IPS DF 19.7 (cell line): ENCODE measurements at regions not wholly inside any gene's neighbourhood (a gene's known extent, or its start where the extent isn't known, plus 50 kb on each side); places are given as distances from the start of the nearest gene placed in this dataset.

Experiments used
- DNase-seq: peaks from one replicate; pipeline ENCODE4 v3.0.0-alpha.2; 2013; ENCODE audit warnings: low read depth, low spot score

GRCh38 chr1:168387781-168388760 is 107.4 kb downstream of the TBX19 start:
- DNase-seq, result peak; percentile 30

- peak; percentile 28 for DNase-seq
These were observed 106.4 kb downstream of the TBX19 start for GRCh38 chr1:168386949-168387586.

GRCh38 chr1:168386492-168386891 is 105.8 kb downstream of the TBX19 start:
- DNase-seq, result no peak

GRCh38 chr1:168381850-168382249 is 101.2 kb downstream of the TBX19 start:
- no peak for DNase-seq

- DNase-seq, result no peak
These were observed 100.3 kb downstream of the TBX19 start for GRCh38 chr1:168380945-168381344.

GRCh38 chr1:168379104-168379860 is 98.6 kb downstream of the TBX19 start:
- DNase-seq, result no peak

- no peak for DNase-seq
These were observed 95.1 kb downstream of the TBX19 start for GRCh38 chr1:168375566-168376300.

GRCh38 chr1:168374566-168374965 is 93.9 kb downstream of the TBX19 start:
- no peak for DNase-seq

- DNase-seq, result no peak
These were observed 93.2 kb downstream of the TBX19 start for GRCh38 chr1:168373869-168374268.

GRCh38 chr1:168372861-168373371 is 92.2 kb downstream of the TBX19 start:
- no peak for DNase-seq

- no peak for DNase-seq
These were observed 91.6 kb downstream of the TBX19 start for GRCh38 chr1:168372307-168372706.

- DNase-seq, result no peak
These were observed 90.8 kb downstream of the TBX19 start for GRCh38 chr1:168371477-168371876.

- DNase-seq, result no peak
These were observed 89.9 kb downstream of the TBX19 start for GRCh38 chr1:168370586-168370985.

GRCh38 chr1:168369655-168370054 is 89.0 kb downstream of the TBX19 start:
- no peak for DNase-seq

- DNase-seq, result no peak
These were observed 87.5 kb downstream of the TBX19 start for GRCh38 chr1:168368131-168368530.

GRCh38 chr1:168365719-168366479 is 85.2 kb downstream of the TBX19 start:
- peak; percentile 23 for DNase-seq
